Endothelial cell of umbilical vein (primary cell): ENCODE measurements at regions not wholly inside any gene's neighbourhood (a gene's known extent, or its start where the extent isn't known, plus 50 kb on each side); places are given as distances from the start of the nearest gene placed in this dataset.

ENCODE experiments used
- BruUV-seq: library from RNA; stranded (reverse); fragments of 400-500 nt; replicated peaks from 2 replicates; lab custom pipeline; 2021; lab: Mats Ljungman, UMichigan
- CTCF ChIA-PET: fragments of 300-600, 350-600 bp; sonication (Branson Sonifier 250); formaldehyde crosslinking; loops from one replicate; lab custom pipeline; 2021; ENCODE audit warnings: antibody characterized with exemption, inconsistent platforms; lab: Charles Lee
- POLR2A ChIA-PET: fragments of 300-600, 350-600 bp; sonication (Branson Sonifier 250); formaldehyde crosslinking; loops from one replicate; lab custom pipeline; 2021; ENCODE audit warnings: antibody characterized with exemption, inconsistent platforms; lab: Charles Lee
- DNase-seq: peaks from one replicate; pipeline ENCODE4 v3.0.0-alpha.2; 2011; ENCODE audit warnings: low read depth, low spot score
- FAIRE-seq: peaks from 2 replicates; lab custom pipeline; 2011; peaks lifted over from hg19 to GRCh38; lab: Jason Lieb, UNC
- H2AFZ ChIP-seq: 2 replicates; pipeline ENCODE4 v1.6.0; 2012; ENCODE audit warnings: low read depth, low read length, control low read depth, inconsistent platforms
- H3K27ac ChIP-seq: 2 replicates; pipeline ENCODE4 v1.5.1; 2011; ENCODE audit warnings: low read depth, mild to moderate bottlenecking, control low read depth, low read length, moderate library complexity; ENCODE audit not compliant: insufficient read depth
- H3K27me3 ChIP-seq, 2 experiments: 2 replicates each; pipeline versions ENCODE4 v1.6.0 to v1.6.1; 2011; ENCODE audit warnings: low read length in 2 of 2, mixed read lengths in 1 of 2; ENCODE audit not compliant: control insufficient read depth in 2 of 2, insufficient read depth in 2 of 2
- H3K36me3 ChIP-seq, 2 experiments: 2 replicates in 1 of 2; 3 replicates in 1 of 2; pipeline ENCODE4 v1.5.1; 2011; ENCODE audit warnings: low read length in 2 of 2, mild to moderate bottlenecking in 1 of 2, moderate library complexity in 1 of 2; ENCODE audit not compliant: control insufficient read depth in 2 of 2, insufficient read depth in 2 of 2; ENCODE audit errors: extremely low read depth in 1 of 2
- H3K4me1 ChIP-seq: 3 replicates; pipeline ENCODE4 v1.5.1; 2011; ENCODE audit warnings: mild to moderate bottlenecking, low read length; ENCODE audit not compliant: control insufficient read depth, insufficient read depth; ENCODE audit errors: extremely low read depth
- H3K4me2 ChIP-seq: 2 replicates; pipeline ENCODE4 v1.6.1; 2011; ENCODE audit warnings: low read length, control low read depth, mixed read lengths; ENCODE audit not compliant: insufficient read depth
- H3K4me3 ChIP-seq, 3 experiments: fragments of 200-600 bp in 1 of 3; sonication (generic), shearing (Covaris generic) in 1 of 3; replicated peaks in 1 of 3; 2 replicates each; pipeline ENCODE4 v1.5.1; 2011 to 2016; ENCODE audit warnings: control low read depth in 3 of 3, low read length in 3 of 3, mild to moderate bottlenecking in 2 of 3, inconsistent platforms in 1 of 3, low read depth in 1 of 3, moderate library complexity in 1 of 3; ENCODE audit not compliant: insufficient read depth in 1 of 3
- H3K79me2 ChIP-seq: 2 replicates; pipeline ENCODE4 v1.6.0; 2012; ENCODE audit warnings: low read length, inconsistent platforms; ENCODE audit not compliant: control insufficient read depth, insufficient read depth
- H3K9ac ChIP-seq: replicated peaks from 2 replicates; pipeline ENCODE3; 2011; ENCODE audit warnings: low read length, control low read depth; ENCODE audit not compliant: insufficient read depth; ENCODE audit errors: extremely low read depth
- H3K9me1 ChIP-seq: replicated peaks from 3 replicates; pipeline ENCODE4 v1.6.0; 2011; ENCODE audit warnings: mild to moderate bottlenecking, low read length; ENCODE audit not compliant: control insufficient read depth, insufficient read depth; ENCODE audit errors: extremely low read depth
- H3K9me3 ChIP-seq: replicated peaks from 2 replicates; pipeline ENCODE4 v1.5.1; 2012; ENCODE audit warnings: low read length, inconsistent platforms; ENCODE audit not compliant: control insufficient read depth, insufficient read depth
- H4K20me1 ChIP-seq: replicated peaks from 2 replicates; pipeline ENCODE3; 2011; ENCODE audit warnings: mild to moderate bottlenecking, low read length; ENCODE audit not compliant: control insufficient read depth, insufficient read depth; ENCODE audit errors: extremely low read depth
- CTCF ChIP-seq, 2 donors: IDR thresholded peaks; 1 replicate in 1 of 2; 2 replicates in 1 of 2; pipeline ENCODE4 v1.5.1; 2011; ENCODE audit warnings: low read length in 2 of 2, mild to moderate bottlenecking in 2 of 2, moderate library complexity in 2 of 2, control low read depth in 1 of 2, inconsistent platforms in 1 of 2, low read depth in 1 of 2; ENCODE audit not compliant: insufficient read depth in 1 of 2; ENCODE audit errors: extremely low read depth in 1 of 2
- EZH2 ChIP-seq: IDR thresholded peaks from 2 replicates; pipeline ENCODE4 v1.6.1; 2012; ENCODE audit warnings: borderline replicate concordance, low read depth, mild to moderate bottlenecking, moderate library complexity, low read length, inconsistent platforms; ENCODE audit not compliant: severe bottlenecking
- FOS ChIP-seq: IDR thresholded peaks from 2 replicates; pipeline ENCODE4 v1.6.1; 2011; ENCODE audit warnings: mild to moderate bottlenecking, low read length, moderate library complexity, borderline replicate concordance; ENCODE audit not compliant: insufficient read depth
- GATA2 ChIP-seq: IDR thresholded peaks from 2 replicates; pipeline ENCODE4 v1.7.0; 2011; ENCODE audit warnings: low read depth, mild to moderate bottlenecking, moderate library complexity, mixed read lengths, low read length; ENCODE audit not compliant: insufficient read length, insufficient read depth
- JUN ChIP-seq: IDR thresholded peaks from 2 replicates; pipeline ENCODE4 v1.6.1; 2011; ENCODE audit warnings: borderline replicate concordance, low read depth; ENCODE audit not compliant: insufficient read length, insufficient read depth
- MAX ChIP-seq: IDR thresholded peaks from 2 replicates; pipeline ENCODE4 v1.6.1; 2011; ENCODE audit not compliant: insufficient read depth, insufficient read length
- MYC ChIP-seq: IDR thresholded peaks from one replicate; pipeline ENCODE4 v1.6.1; 2011; ENCODE audit warnings: mild to moderate bottlenecking, low read depth, low read length
- POLR2A ChIP-seq: IDR thresholded peaks from 2 replicates; pipeline ENCODE4 v1.6.1; 2012; ENCODE audit warnings: low read depth, mild to moderate bottlenecking, control low read depth, low read length
- POLR2AphosphoS5 ChIP-seq: IDR thresholded peaks from 2 replicates; pipeline ENCODE4 v1.6.1; 2012; ENCODE audit warnings: low read depth, mild to moderate bottlenecking, control low read depth, low read length, moderate library complexity; ENCODE audit not compliant: insufficient read depth
- dilution Hi-C: fragments of 300-500 bp; cut with MboI; formaldehyde crosslinking; loops from one replicate; pipeline ENCODE4 v1.15.0; 2019; ENCODE audit warnings: low sequenced_read_pairs; ENCODE audit not compliant: extremely low pct_ligation_motif_present
- intact Hi-C: fragments of 100-400 bp; cut with micrococcal nuclease; formaldehyde crosslinking; loops from one replicate; pipeline ENCODE4 v1.10.0; 2022

GRCh38 chr1:81329041-81329440 is 471.7 kb upstream of the ADGRL2 start:
- ChIA-PET POLR2A (no interaction called here), CTCF (no interaction called here)
- Histone ChIP-seq H3K36me3 (no peaks in the 10 kb centered on the region), H3K9me3 (no peaks in the 10 kb centered on the region), H3K27me3 (no peaks in the 10 kb centered on the region), H4K20me1 (no peaks in the 10 kb centered on the region), H3K4me2 (no peak overlapping the region), H3K27ac (no peak overlapping the region), H3K4me3 (no peak overlapping the region), H3K9ac (no peak overlapping the region), H3K79me2 (no peaks in the 10 kb centered on the region), H3K9me1 (no peaks in the 10 kb centered on the region), H3K4me1 (no peaks in the 10 kb centered on the region), H2AFZ (no peak overlapping the region)
- BruUV-seq: no TSS peak
- dilution Hi-C loops: no loop called here
- intact Hi-C loops: no loop called here
- no peak for DNase-seq
- FAIRE-seq: no peak
- TF ChIP-seq POLR2AphosphoS5 (no peak), JUN (no peak)

- DNase-seq: no peak
- Histone ChIP-seq H3K36me3 (no peaks in the 10 kb centered on the region), H3K27me3 (no peaks in the 10 kb centered on the region), H4K20me1 (no peaks in the 10 kb centered on the region), H3K4me1 (no peaks in the 10 kb centered on the region), H3K9ac (no peak overlapping the region), H2AFZ (no peak overlapping the region), H3K9me1 (no peaks in the 10 kb centered on the region), H3K4me3 (no peak overlapping the region), H3K27ac (no peak overlapping the region), H3K4me2 (no peak overlapping the region), H3K79me2 (no peaks in the 10 kb centered on the region), H3K9me3 (no peaks in the 10 kb centered on the region)
- FAIRE-seq: no peak
- intact Hi-C loops: no loop called here
- no TSS peak for BruUV-seq
- ChIA-PET CTCF (no interaction called here), POLR2A (no interaction called here)
- dilution Hi-C loops: no loop called here
- TF ChIP-seq EZH2 (no peak), POLR2AphosphoS5 (no peak), MYC (no peak), GATA2 (no peak), CTCF (IDR thresholded peaks at IDR 0.05; ENCODE audit: extremely low read depth in 1 of 2, insufficient read depth in 1 of 2, low read depth in 1 of 2, low read length in 2 of 2) (no peak), MAX (no peak), POLR2A (no peak), FOS (no peak), JUN (no peak)
Observed at GRCh38 chr1:81327743-81328142, 473.0 kb upstream of the ADGRL2 start.
